Stimulated activated CD4-positive, alpha-beta T cell treated with anti-CD3 and anti-CD28 coated beads, Interleukin-1b, Interleukin-23, amount 100 ng/mL, for 48 hours (primary cell): ENCODE measurements at regions not wholly inside any gene's neighbourhood (a gene's known extent, or its start where the extent isn't known, plus 50 kb on each side); places are given as distances from the start of the nearest gene placed in this dataset.
A peak's percentile ranks its signal among the peaks of the same experiment; 100 is the strongest.

ENCODE experiments used
- DNase-seq: peaks from one replicate; pipeline ENCODE4 v3.0.0-alpha.2; 2020

GRCh38 chr3:132189601-132190000 is 127.6 kb upstream of the ACP3 start:
- no peak for DNase-seq

- DNase-seq, result no peak
These were observed 121.1 kb upstream of the ACP3 start for GRCh38 chr3:132196113-132196512.

- DNase-seq, result no peak
These were observed 118.7 kb upstream of the ACP3 start for GRCh38 chr3:132198516-132198915.

- no peak for DNase-seq
These were observed 117.8 kb upstream of the ACP3 start for GRCh38 chr3:132199451-132199850.

GRCh38 chr3:132202586-132202985 is 114.6 kb upstream of the ACP3 start:
- no peak for DNase-seq

GRCh38 chr3:132203889-132204596 is 113.2 kb upstream of the ACP3 start:
- no peak for DNase-seq

GRCh38 chr3:132205609-132206008 is 111.6 kb upstream of the ACP3 start:
- no peak for DNase-seq

GRCh38 chr3:132209855-132210254 is 107.4 kb upstream of the ACP3 start:
- DNase-seq, result no peak

- DNase-seq, result peak; percentile 5
These were observed 106.5 kb upstream of the ACP3 start for GRCh38 chr3:132210476-132211346.

GRCh38 chr3:132211896-132212295 is 105.3 kb upstream of the ACP3 start:
- DNase-seq, result no peak

GRCh38 chr3:132218817-132219755 is 98.1 kb upstream of the ACP3 start:
- no peak for DNase-seq

- no peak for DNase-seq
These were observed 96.2 kb upstream of the ACP3 start for GRCh38 chr3:132220986-132221385.

- no peak for DNase-seq
These were observed 94.2 kb upstream of the ACP3 start for GRCh38 chr3:132222868-132223538.

- no peak for DNase-seq
These were observed 91.5 kb upstream of the ACP3 start for GRCh38 chr3:132225664-132226063.

GRCh38 chr3:132228923-132229322 is 88.3 kb upstream of the ACP3 start:
- no peak for DNase-seq

GRCh38 chr3:132229641-132230040 is 87.6 kb upstream of the ACP3 start:
- no peak for DNase-seq

GRCh38 chr3:132230156-132231000 is 86.8 kb upstream of the ACP3 start:
- DNase-seq, result no peak

GRCh38 chr3:132231633-132232032 is 85.6 kb upstream of the ACP3 start:
- no peak for DNase-seq

GRCh38 chr3:132232231-132232792 is 84.9 kb upstream of the ACP3 start:
- DNase-seq, result no peak

- no peak for DNase-seq
These were observed 80.2 kb upstream of the ACP3 start for GRCh38 chr3:132236701-132237651.
